NCI-H526 (cell line): ENCODE measurements at regions not wholly inside any gene's neighbourhood (a gene's known extent, or its start where the extent isn't known, plus 50 kb on each side); places are given as distances from the start of the nearest gene placed in this dataset.
"Not testable (repeated sequence)": the region's sequence is repeated elsewhere in the genome, so short reads cannot be mapped to it uniquely, and the experiment has no call there.

Experiments used
- DNase-seq, 2 experiments: peaks; one replicate each; lab custom pipeline; 2025; lab: John Stamatoyannopoulos, UW

DNA sequence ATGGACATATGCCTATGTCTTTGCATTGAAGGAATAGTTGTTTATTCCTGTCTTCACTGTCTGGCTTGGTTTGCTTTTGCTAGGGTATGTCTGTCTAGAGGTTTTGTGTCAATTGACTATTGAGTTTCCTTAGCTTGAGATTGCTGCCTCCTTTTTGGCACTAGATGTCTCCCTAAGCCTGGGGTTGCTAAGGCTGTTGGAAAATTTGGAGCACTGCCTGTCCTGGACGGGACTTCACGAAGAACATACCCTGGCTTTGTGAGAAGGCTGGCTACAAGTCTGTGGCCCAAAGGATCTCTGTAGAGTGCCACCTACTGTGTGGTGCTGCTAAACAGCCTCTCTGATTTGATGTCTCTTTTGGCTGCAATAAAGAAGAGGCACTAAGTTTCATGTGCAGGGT lies 183.8 kb upstream of the NUDT10 start:
- DNase-seq, result peak in 1 of 2 experiments; percentile 3

DNA sequence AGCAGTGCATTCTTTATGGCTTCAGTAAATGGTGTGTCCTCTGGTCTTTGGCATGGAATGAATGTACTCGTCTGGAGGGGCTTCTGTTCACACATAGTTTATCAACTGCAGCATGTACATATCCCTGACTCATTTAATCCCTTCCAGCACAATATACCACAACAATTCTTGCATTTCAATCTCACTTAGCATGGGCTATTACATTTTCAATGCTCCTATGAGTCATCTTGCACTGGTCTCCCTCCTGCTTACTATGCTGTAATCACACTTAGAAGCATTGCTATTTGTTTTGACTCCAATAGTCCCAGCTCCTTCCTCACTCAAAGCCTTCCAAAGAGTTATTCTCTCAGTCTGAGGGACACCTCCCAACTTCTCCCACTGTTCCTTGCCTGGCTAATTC lies 180.9 kb upstream of the NUDT10 start:
- DNase-seq, result no peak

DNA sequence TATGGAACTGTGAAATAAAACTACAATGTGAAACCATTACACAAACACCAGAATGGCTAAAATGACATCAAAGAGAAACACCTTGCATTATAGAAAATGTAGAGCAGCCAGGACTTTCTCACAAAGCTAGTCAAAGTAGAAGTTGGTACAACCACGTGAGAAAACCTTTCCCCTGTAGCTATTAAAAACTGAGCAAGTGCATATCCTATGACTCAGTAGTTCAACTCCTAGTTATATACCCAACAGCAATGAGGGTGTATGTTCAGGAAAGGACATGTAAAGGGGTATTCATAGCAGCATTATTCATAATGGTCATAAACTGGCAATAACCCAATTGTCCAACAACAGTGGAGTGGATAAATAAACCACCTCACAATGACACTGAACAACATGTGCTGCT lies 177.5 kb upstream of the NUDT10 start:
- no peak for DNase-seq

DNA sequence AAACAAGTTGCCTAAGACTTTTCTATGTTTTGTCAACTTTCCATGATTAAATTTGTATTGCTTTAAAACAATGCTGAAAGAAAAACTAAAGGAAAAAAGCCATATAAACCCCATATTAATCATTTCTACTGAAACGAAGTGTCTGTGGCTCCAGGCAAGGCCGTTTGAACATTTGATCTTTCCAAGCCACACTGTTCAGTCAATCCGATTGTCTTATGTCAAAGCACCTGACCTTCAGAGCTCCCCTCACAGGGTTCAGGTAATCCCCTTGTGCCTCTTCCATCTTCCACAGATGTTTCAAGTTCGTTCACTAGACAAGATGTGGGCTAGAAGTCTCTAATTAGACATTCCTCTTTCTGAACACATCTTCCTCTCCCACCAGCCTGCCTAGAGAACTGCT lies 177.1 kb upstream of the NUDT10 start:
- no peak for DNase-seq

DNA sequence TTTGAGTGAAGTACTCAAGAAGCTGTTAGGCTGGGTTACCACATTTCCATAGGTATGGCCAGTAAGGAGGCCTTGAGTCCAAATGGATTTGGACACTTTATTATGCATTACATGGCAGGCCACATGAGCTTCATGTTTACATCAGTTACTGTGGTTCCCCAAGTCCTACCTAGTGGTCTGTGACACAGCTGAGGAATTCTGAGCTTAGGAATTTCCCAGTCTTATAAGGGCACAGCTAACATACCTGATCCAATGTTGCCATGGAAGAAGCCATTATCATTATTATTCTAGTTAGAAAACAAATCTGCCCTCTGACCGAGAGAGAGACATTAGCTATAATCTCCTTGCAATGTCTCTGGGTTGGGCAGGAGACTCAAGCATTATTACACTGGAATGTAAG lies 174.4 kb upstream of the NUDT10 start:
- DNase-seq, result no peak

DNA sequence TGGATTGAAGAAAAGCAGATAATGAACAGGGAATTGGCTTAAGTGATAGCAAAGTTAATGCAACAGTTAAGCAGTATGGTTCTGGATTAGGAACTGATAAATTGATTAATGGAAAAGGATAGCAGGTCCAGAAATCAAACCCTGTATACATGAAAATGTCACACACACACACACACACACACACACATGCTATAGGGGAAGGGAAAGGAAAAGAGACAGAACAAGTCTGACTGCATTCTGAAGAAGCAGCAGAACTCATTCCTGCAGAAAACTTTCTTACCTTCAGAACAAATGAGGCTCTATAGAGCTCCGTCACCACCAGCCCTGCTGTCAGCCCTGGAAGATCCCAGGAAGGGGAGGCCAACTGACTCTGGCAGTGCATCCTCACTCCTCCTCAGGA lies 173.2 kb upstream of the NUDT10 start:
- not testable (repeated sequence) for DNase-seq

DNA sequence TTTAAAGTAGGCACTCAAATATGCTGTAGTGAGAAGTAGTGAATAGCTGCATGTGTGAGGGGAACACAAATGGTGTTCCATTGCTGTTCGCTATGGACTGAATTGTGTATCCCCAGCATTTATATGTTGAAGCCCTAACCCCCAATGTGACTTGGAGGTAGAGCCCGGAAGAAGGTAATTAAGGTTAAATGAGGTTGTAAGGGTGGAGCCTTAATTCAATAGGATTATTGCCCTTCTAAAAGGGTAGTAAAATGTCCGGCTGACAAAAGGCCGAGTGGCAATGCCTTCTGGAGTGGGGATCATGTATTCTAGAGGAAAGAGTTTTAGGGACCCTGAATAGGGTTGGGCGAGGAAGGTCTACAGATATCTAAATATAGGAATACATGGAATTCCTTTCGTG lies 168.9 kb upstream of the NUDT10 start:
- no peak for DNase-seq

DNA sequence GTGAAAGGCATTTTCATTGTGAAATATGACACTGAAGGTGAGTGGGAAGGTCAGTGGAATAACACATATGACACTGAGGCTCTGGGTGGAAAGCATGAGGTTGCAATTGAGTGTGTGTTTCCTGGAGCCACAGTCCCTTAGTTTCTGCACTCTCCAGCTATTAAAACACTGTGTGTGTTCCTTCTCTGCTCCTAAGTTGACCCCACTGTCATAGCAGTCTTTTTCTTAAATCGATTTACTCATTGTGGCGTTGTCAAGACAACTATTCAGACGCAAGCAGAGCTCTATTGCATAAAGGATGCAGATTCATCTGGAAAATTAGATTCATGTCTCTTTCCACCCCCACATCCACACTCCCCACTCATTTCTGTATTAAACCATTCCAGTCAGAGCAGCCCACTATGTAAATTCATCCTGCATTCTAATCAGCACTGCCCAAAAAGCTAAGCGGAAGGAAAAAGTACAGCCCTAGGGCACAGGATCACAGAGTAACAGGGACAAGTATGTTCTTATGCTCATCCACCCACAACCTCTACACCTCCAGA lies 154.2 kb upstream of the NUDT10 start:
- DNase-seq, result not testable (repeated sequence)

DNA sequence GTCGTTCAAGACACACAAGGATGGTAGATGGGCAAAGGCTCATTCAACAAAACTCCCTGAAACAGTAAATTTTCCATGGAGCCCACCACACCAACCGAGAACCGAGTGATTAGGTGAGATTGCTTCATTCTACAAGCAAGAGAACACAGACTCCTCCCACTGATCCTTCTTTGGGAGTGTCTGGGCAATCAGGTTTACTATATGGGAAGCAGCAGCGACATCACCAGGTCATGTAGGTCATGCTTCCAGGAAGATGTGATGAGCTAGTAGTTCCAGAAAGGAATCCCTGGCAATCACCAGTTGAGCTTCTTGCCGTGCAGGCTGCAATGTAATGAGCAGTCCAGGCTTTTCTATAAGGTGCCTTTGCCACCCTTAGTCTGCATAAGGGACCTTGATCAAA lies 152.8 kb upstream of the NUDT10 start:
- not testable (repeated sequence) for DNase-seq

DNA sequence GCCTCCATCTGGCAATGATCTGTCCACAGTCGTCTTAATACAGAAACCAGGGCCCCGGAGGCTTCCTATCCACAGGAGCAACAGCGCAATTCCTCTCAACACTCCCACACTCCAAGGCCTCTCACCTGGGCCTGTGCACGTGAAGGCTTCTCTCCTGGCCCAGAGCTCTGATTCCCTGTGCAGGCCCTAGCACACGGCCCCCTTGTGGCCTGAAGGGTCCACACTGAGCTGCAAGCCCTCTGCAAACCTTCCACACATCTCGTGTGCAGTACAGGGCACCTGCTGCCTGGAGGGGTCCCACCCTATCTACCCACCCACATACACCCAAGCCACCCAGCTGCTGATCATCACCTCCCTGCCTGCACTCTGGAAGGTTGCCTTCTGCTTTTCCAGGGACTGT lies 150.1 kb upstream of the NUDT10 start:
- DNase-seq, result no peak

DNA sequence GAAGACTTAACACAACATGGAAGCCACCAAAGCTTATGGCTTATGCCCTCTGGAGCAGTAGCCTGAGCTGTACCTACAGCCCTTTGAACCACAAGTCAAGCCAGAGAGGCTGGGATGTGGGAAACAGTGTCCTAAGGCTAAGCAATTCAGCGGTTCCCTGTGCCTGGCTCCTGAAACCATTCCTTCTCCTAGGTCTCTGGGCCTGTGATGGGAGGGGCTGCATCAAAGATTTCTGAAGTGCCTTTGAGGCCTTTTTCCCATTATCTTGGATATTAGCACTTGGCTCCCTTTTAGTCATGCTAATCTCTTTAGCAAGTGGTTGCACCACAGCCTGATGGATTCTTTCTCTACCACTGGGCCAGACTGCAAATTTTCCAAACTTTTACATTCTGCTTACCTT lies 140.5 kb upstream of the NUDT10 start:
- no peak for DNase-seq

DNA sequence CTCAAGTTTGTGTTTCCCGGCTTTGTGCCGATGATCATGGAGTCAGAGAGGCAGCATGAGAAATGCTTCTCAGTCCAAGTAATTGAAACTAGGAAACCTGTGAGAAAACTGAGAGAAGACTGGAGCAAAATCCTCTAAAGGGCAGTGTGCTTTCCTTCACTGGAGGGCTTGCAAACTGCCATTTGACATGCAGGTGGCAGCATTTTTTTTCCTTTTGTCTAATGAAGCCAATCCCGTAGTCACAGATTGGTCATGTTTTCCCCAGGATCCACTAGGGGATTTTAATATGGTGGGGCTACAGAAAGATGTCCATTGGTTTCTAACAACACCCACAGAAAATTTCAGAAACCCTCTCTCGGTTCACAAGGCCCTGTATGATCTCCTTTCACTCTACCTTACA lies 117.4 kb upstream of the NUDT10 start:
- DNase-seq, result no peak

DNA sequence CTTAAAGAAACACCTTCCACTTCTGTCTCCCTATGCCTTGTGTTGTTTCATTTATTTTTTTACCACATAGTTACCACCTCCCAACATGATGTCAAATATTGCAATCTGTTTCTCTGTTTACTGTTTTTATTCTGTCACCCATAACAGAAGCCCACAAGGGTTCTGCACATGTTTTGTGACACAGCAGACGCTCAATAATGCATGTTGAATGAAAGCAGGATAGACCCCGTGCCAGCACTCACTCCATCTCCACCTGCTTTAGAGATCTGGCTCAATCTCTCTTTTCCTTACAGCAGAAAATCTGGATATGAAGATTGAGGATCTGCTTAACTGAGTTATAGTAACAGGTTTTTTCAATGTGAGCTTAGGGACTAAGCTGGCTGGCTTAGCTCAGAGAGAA lies 116.8 kb upstream of the NUDT10 start:
- no peak for DNase-seq

DNA sequence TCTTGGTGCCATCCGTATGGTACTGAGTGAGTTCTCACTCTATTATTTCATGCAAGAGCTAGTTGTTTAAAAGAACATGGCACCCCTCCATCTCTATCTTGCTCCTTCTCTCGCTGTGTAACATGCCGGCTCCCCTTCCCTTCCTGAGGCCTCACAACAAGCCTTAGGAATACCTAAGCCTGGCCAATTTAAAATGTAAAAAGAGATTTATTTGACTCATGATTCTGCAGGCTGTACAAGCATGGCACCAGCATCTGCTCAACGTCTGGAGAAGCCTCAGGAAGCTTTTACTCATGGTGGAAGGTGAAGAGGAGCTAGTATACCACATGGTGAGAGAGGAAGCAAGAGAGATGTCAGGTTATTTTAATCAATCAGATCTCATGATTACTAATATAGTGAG lies 90.4 kb upstream of the NUDT10 start:
- DNase-seq, result no peak

DNA sequence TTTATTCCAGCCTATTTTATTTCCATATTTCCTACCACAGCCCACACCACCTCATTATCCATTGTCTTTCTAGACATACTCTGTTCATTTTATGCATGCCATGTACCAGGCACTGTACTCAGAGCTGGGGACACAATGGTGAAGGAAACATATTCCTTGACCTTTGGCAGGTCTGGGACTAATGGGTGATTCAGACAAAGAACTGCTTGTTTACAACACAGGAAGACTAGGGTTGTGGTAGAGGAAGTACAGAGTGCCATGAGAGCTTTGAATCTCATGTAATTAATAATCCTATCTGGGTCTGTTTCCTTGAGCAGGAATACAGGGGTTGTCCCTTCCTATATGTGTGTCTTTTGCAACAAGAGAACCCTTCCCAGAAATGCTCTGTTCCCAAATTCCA lies 75.1 kb upstream of the NUDT10 start:
- DNase-seq, result no peak

DNA sequence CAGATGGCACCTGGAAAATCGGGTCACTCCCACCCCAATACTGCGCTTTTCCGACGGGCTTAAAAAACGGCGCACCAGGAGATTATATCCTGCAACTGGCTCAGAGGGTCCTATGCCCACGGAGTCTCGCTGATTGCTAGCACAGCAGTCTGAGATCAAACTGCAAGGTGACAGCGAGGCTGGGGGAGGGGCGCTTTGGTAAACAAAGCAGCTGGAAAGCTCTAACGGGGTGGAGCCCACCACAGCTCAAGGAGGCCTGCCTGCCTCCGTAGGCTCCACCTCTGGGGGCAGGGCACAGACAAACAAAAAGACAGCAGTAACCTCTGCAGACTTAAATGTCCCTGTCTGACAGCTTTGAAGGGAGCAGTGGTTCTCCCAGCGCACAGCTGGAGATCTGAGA lies 70.4 kb upstream of the NUDT10 start:
- not testable (repeated sequence) for DNase-seq

DNA sequence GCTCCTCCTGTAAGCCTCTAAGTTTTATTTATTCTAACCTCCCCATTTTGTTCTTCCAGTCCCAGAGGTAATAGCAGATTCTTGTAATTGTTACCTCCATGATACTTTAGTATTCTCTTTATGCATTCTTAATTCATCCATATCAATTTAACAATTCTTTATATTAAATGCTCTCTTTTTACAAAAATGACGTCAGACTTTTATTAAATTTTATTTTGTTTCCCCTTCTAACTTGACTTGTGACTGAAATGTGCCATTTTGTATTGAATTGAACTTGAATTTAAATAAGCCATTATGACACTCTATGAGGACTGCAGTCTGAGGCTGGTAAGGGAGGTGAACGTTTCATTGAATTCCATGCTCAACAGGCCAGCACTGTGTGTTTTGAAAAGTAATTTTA lies 60.0 kb upstream of the NUDT10 start:
- no peak for DNase-seq

DNA sequence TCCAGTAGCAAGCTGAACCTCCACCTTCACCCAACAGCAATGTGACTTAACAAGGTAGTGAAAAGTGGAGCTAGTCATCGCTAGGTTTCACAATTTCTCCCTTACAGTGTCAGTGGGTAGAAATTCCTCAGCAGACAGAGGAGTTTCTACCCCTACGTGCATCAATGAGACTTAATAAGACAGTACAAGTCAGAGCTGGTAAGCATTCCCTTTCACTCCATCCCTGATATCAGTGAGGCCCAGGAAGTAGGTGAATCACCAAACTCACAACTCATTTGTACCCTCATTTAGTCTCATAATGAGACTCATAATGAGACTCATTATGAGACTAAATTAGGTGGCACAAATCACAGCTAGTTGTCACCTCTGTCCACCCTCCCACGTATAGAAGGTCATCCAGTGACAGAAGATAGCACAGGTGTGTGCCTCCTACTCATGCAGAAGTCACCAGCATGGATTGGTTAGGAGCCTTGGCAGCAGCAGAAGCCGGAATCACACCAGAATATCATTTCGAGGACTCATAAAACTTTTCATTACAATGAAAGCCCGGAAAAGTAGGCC lies 50.8 kb upstream of the NUDT10 start:
- no peak for DNase-seq
